Astrocyte (in vitro differentiated cells and primary cell): ENCODE measurements at regions not wholly inside any gene's neighbourhood (a gene's known extent, or its start where the extent isn't known, plus 50 kb on each side); places are given as distances from the start of the nearest gene placed in this dataset.

ENCODE experiments used
- EZH2 ChIP-seq: IDR thresholded peaks from 2 replicates; pipeline ENCODE4 v1.6.1; 2012; ENCODE audit warnings: mild to moderate bottlenecking, low read length, inconsistent platforms; ENCODE audit not compliant: insufficient read depth
- TF ChIP-seq, protein P1 (sequence below): IDR thresholded peaks from 2 replicates; pipeline ENCODE4 v1.5.1; 2011; ENCODE audit warnings: low read depth, mild to moderate bottlenecking, inconsistent platforms, low read length, moderate library complexity; ENCODE audit not compliant: insufficient read depth

DNA sequence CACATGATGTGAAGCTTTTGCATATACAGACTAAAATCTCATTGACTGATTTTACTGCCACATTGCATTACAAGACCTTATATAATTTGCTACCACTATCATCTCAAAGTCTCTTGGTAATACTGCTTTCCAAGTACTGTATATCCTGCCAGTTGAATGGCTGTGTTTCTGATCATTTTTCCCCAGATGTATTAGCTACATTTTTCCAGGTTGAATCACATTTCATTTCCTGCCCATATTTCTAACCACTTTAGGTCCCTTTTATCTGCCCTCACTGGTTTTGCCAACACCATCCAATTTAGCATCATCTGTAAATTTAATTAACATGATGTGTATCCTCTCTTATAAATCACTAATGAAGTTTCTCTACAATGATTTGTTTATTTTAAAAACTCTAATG lies 365.7 kb upstream of the PMFBP1 start:
- TF ChIP-seq, protein P1, sequence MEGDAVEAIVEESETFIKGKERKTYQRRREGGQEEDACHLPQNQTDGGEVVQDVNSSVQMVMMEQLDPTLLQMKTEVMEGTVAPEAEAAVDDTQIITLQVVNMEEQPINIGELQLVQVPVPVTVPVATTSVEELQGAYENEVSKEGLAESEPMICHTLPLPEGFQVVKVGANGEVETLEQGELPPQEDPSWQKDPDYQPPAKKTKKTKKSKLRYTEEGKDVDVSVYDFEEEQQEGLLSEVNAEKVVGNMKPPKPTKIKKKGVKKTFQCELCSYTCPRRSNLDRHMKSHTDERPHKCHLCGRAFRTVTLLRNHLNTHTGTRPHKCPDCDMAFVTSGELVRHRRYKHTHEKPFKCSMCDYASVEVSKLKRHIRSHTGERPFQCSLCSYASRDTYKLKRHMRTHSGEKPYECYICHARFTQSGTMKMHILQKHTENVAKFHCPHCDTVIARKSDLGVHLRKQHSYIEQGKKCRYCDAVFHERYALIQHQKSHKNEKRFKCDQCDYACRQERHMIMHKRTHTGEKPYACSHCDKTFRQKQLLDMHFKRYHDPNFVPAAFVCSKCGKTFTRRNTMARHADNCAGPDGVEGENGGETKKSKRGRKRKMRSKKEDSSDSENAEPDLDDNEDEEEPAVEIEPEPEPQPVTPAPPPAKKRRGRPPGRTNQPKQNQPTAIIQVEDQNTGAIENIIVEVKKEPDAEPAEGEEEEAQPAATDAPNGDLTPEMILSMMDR: no peak
- TF ChIP-seq EZH2: no peak
